HEK293 (cell line): ENCODE measurements at regions not wholly inside any gene's neighbourhood (a gene's known extent, or its start where the extent isn't known, plus 50 kb on each side); places are given as distances from the start of the nearest gene placed in this dataset.

Source experiments
- CTCF ChIA-PET: fragments of 350-600 bp; formaldehyde crosslinking; extraction: SDS; loops from one replicate; lab custom pipeline; 2021; ENCODE audit warnings: antibody characterized with exemption; lab: Yijun Ruan, JAX
- POLR2A ChIA-PET: fragments of 300-600 bp; formaldehyde crosslinking; extraction: SDS; loops from one replicate; lab custom pipeline; 2020; ENCODE audit warnings: antibody characterized with exemption, inconsistent platforms; lab: Yijun Ruan, JAX
- H3K27ac ChIP-seq: fragments of 200-500 bp; sonication (Bioruptor generic); 2 replicates; pipeline ENCODE4 v1.5.1; 2014; ENCODE audit warnings: low read depth, low read length, control low read depth, inconsistent platforms; ENCODE audit errors: extremely low read depth
- H3K36me3 ChIP-seq, 2 experiments: fragments of 200-500 bp in 1 of 2; sonication (Bioruptor generic) in 1 of 2; 1 replicate in 1 of 2; 2 replicates in 1 of 2; pipeline ENCODE4 v1.5.1; 2014 to 2017; ENCODE audit warnings: inconsistent platforms in 2 of 2, low read length in 2 of 2; ENCODE audit not compliant: control insufficient read depth in 2 of 2, insufficient read depth in 1 of 2
- H3K4me1 ChIP-seq: fragments of 200-500 bp; sonication (Bioruptor generic); 2 replicates; pipeline ENCODE4 v1.5.1; 2014; ENCODE audit warnings: mild to moderate bottlenecking, low read length, inconsistent platforms; ENCODE audit not compliant: control insufficient read depth, insufficient read depth
- H3K4me3 ChIP-seq: 2 replicates; pipeline ENCODE4 v1.5.1; 2011; ENCODE audit warnings: low read depth, mild to moderate bottlenecking, control low read depth, low read length, moderate library complexity
- H3K9me3 ChIP-seq: fragments of 200-500 bp; sonication (Bioruptor generic); 2 replicates; pipeline ENCODE4 v1.5.1; 2014; ENCODE audit warnings: low read depth, low read length, inconsistent platforms; ENCODE audit not compliant: control insufficient read depth, insufficient read depth
- KLF10 ChIP-seq: fragments of 450-650 bp; IDR thresholded peaks from 2 replicates; pipeline ENCODE4 v1.5.1; 2018; ENCODE audit warnings: missing biosample characterization, mild to moderate bottlenecking, missing genetic modification characterization
- KLF9 ChIP-seq: fragments of 450-650 bp; formaldehyde crosslinking; IDR thresholded peaks from 2 replicates; pipeline ENCODE4 v1.5.1; 2016; ENCODE audit warnings: missing biosample characterization, missing genetic modification characterization, low read depth
- ZBTB26 ChIP-seq: fragments of 450-650 bp; formaldehyde crosslinking; optimal IDR thresholded peaks from 2 replicates; pipeline ENCODE3; 2016; ENCODE audit warnings: missing biosample characterization, mild to moderate bottlenecking, missing genetic modification characterization
- ZIC2 ChIP-seq: fragments of 450-650 bp; formaldehyde crosslinking; IDR thresholded peaks from 2 replicates; pipeline ENCODE4 v1.5.1; 2016; ENCODE audit warnings: missing biosample characterization, missing genetic modification characterization
- ZNF133 ChIP-seq: fragments of 450-650 bp; formaldehyde crosslinking; IDR thresholded peaks from 2 replicates; pipeline ENCODE4 v1.5.1; 2016; ENCODE audit warnings: missing biosample characterization, missing genetic modification characterization
- ZNF184 ChIP-seq: fragments of 450-650 bp; IDR thresholded peaks from 2 replicates; pipeline ENCODE4 v1.5.1; 2018; ENCODE audit warnings: missing biosample characterization, mild to moderate bottlenecking, missing genetic modification characterization
- ZNF274 ChIP-seq, 2 experiments: fragments of 200-500 bp in 1 of 2; fragments of 450-650 bp in 1 of 2; sonication (Bioruptor generic) in 1 of 2; formaldehyde crosslinking in 1 of 2; IDR thresholded peaks; 2 replicates each; pipeline versions ENCODE4 v1.5.1 to v1.6.1; 2014 to 2016; ENCODE audit warnings: borderline replicate concordance in 1 of 2, inconsistent platforms in 1 of 2, low read length in 1 of 2, missing biosample characterization in 1 of 2, missing genetic modification characterization in 1 of 2
- ZNF280C ChIP-seq: fragments of 450-650 bp; formaldehyde crosslinking; IDR thresholded peaks from 2 replicates; pipeline ENCODE4 v1.5.1; 2016; ENCODE audit warnings: missing biosample characterization, missing genetic modification characterization
- ZNF398 ChIP-seq: fragments of 450-650 bp; formaldehyde crosslinking; IDR thresholded peaks from 2 replicates; pipeline ENCODE4 v1.5.1; 2017; ENCODE audit warnings: missing biosample characterization, missing genetic modification characterization
- ZNF558 ChIP-seq: fragments of 450-650 bp; formaldehyde crosslinking; IDR thresholded peaks from 2 replicates; pipeline ENCODE4 v1.5.1; 2016; ENCODE audit warnings: missing biosample characterization, missing genetic modification characterization
- ZNF596 ChIP-seq: fragments of 450-650 bp; IDR thresholded peaks from 2 replicates; pipeline ENCODE4 v1.5.0; 2018; ENCODE audit warnings: missing biosample characterization, mild to moderate bottlenecking, missing genetic modification characterization, moderate library complexity
- ZNF624 ChIP-seq: fragments of 450-650 bp; formaldehyde crosslinking; IDR thresholded peaks from 2 replicates; pipeline ENCODE4 v1.5.1; 2017; ENCODE audit warnings: missing biosample characterization, missing genetic modification characterization
- ZNF654 ChIP-seq: fragments of 450-650 bp; formaldehyde crosslinking; IDR thresholded peaks from 2 replicates; pipeline ENCODE4 v1.5.1; 2016; ENCODE audit warnings: low read depth, missing biosample characterization, missing genetic modification characterization
- ZNF707 ChIP-seq: fragments of 450-650 bp; formaldehyde crosslinking; IDR thresholded peaks from 2 replicates; pipeline ENCODE4 v1.5.1; 2016; ENCODE audit warnings: missing biosample characterization, missing genetic modification characterization
- ZNF792 ChIP-seq: fragments of 450-650 bp; formaldehyde crosslinking; IDR thresholded peaks from 2 replicates; pipeline ENCODE4 v1.5.1; 2016; ENCODE audit warnings: missing biosample characterization, missing genetic modification characterization
- ZXDB ChIP-seq: fragments of 450-650 bp; formaldehyde crosslinking; IDR thresholded peaks from 2 replicates; pipeline ENCODE4 v1.5.1; 2016; ENCODE audit warnings: missing biosample characterization, missing genetic modification characterization
- TF ChIP-seq, protein P1 (sequence below): fragments of 450-650 bp; formaldehyde crosslinking; conservative IDR thresholded peaks from 2 replicates; pipeline ENCODE4 v1.5.1; 2016; ENCODE audit warnings: low read depth, missing biosample characterization, missing genetic modification characterization

- no peak for TF ChIP-seq ZNF596 (tag by site-specific recombination)
- no peak for TF ChIP-seq ZNF280C (tag by site-specific recombination)
- TF ChIP-seq ZNF133 (tag by site-specific recombination) = no peak
- no peak for TF ChIP-seq ZNF792 (tag by site-specific recombination)
- no peak for TF ChIP-seq ZIC2 (tag by site-specific recombination)
Observed at GRCh38 chr7:46557781-46558180, 636.7 kb upstream of the IGFBP3 start (continued).

- ChIA-PET CTCF (interaction anchor here (0.6 to 1.2 kb wide), 2 partner anchors 11 to 326 kb away, joined by 4 read pairs; no protein-coding TSS in a partner anchor), POLR2A (no interaction called here)
- Histone ChIP-seq H3K4me1 (no peaks in the 10 kb centered on the region), H3K27ac (peak overlapping the region; percentile 12; the same call in 1 of the 2 replicates), H3K36me3 (no peaks in the 10 kb centered on the region), H3K4me3 (no peak overlapping the region), H3K9me3 (no peaks in the 10 kb centered on the region)
- no peak for TF ChIP-seq ZNF707 (tag by site-specific recombination)
- no peak for TF ChIP-seq KLF10
- TF ChIP-seq ZNF558 (tag by site-specific recombination) = no peak
- TF ChIP-seq ZNF624 (tag by site-specific recombination) = no peak
- TF ChIP-seq ZNF274 (IDR thresholded peaks at IDR 0.05; ENCODE audit: low read length) = no peak
- TF ChIP-seq ZNF274 (tag by site-specific recombination; IDR thresholded peaks at IDR 0.05; ENCODE audit: borderline replicate concordance) = no peak
- no peak for TF ChIP-seq ZBTB26 (tag by site-specific recombination)
- no peak for TF ChIP-seq KLF9 (tag by site-specific recombination)
- TF ChIP-seq ZNF398 (tag by site-specific recombination) = no peak
- TF ChIP-seq, protein P1, sequence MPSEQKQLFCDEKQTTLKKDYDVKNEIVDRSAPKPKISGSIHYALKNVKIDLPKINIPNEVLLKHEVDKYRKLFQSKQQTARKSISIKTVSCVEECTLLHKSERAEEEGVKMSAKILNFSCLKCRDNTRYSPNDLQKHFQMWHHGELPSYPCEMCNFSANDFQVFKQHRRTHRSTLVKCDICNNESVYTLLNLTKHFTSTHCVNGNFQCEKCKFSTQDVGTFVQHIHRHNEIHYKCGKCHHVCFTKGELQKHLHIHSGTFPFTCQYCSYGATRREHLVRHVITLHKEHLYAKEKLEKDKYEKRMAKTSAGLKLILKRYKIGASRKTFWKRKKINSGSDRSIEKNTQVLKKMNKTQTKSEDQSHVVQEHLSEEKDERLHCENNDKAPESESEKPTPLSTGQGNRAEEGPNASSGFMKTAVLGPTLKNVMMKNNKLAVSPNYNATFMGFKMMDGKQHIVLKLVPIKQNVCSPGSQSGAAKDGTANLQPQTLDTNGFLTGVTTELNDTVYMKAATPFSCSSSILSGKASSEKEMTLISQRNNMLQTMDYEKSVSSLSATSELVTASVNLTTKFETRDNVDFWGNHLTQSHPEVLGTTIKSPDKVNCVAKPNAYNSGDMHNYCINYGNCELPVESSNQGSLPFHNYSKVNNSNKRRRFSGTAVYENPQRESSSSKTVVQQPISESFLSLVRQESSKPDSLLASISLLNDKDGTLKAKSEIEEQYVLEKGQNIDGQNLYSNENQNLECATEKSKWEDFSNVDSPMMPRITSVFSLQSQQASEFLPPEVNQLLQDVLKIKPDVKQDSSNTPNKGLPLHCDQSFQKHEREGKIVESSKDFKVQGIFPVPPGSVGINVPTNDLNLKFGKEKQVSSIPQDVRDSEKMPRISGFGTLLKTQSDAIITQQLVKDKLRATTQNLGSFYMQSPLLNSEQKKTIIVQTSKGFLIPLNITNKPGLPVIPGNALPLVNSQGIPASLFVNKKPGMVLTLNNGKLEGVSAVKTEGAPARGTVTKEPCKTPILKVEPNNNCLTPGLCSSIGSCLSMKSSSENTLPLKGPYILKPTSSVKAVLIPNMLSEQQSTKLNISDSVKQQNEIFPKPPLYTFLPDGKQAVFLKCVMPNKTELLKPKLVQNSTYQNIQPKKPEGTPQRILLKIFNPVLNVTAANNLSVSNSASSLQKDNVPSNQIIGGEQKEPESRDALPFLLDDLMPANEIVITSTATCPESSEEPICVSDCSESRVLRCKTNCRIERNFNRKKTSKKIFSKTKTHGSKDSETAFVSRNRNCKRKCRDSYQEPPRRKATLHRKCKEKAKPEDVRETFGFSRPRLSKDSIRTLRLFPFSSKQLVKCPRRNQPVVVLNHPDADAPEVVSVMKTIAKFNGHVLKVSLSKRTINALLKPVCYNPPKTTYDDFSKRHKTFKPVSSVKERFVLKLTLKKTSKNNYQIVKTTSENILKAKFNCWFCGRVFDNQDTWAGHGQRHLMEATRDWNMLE (tag by site-specific recombination) = no peak
- no peak for TF ChIP-seq ZXDB
- no peak for TF ChIP-seq ZNF184 (tag by site-specific recombination)
- no peak for TF ChIP-seq ZNF792 (tag by site-specific recombination)
- TF ChIP-seq ZNF654 (tag by site-specific recombination) = no peak
- no peak for TF ChIP-seq ZNF596 (tag by site-specific recombination)
Observed at GRCh38 chr7:46557295-46557711, 636.2 kb upstream of the IGFBP3 start.
